ENCODE measurements at regions not wholly inside any gene's neighbourhood (a gene's known extent, or its start where the extent isn't known, plus 50 kb on each side); places are given as distances from the start of the nearest gene placed in this dataset.

GRCh38 chr18:76622651-76623050, 127.6 kb upstream of the ZNF516 start:
- ChIA-PET CTCF (interaction anchor here (0.6 kb wide), 1 partner anchor 35 kb away, joined by 3 read pairs; no protein-coding TSS in a partner anchor), POLR2A (no interaction called here)
- TF ChIP-seq BHLHE40 (IDR thresholded peaks at IDR 0.05; ENCODE audit: borderline replicate concordance) (no peak), HDGF (IDR thresholded peaks at IDR 0.05; ENCODE audit: borderline replicate concordance) (no peak)
- no peak for DNase-seq (ENCODE audit: extremely low spot score)

GRCh38 chr18:76621782-76622495, 126.9 kb upstream of the ZNF516 start:
- CTCF ChIA-PET, result interaction anchor here (0.6 to 1.5 kb wide), 3 partner anchors 10 to 224 kb away, joined by 3 to 7 read pairs (median 4); no protein-coding TSS in a partner anchor
- no peak for DNase-seq (ENCODE audit: extremely low spot score)
- TF ChIP-seq TARDBP (IDR thresholded peaks at IDR 0.05) (no peak), SUZ12 (IDR thresholded peaks at IDR 0.05) (no peak), FOXA1 (IDR thresholded peaks at IDR 0.05) (no peak)
- POLR2A ChIA-PET, result no interaction called here

- TF ChIP-seq BHLHE40 (IDR thresholded peaks at IDR 0.05; ENCODE audit: borderline replicate concordance), result no peak
- POLR2A ChIA-PET, result no interaction called here
- no peak for DNase-seq (ENCODE audit: extremely low spot score)
- CTCF ChIA-PET, result interaction anchor here (1.0 to 1.5 kb wide), 2 partner anchors 222 to 223 kb away, joined by 3 to 7 read pairs; no protein-coding TSS in a partner anchor
Measured at GRCh38 chr18:76621226-76621625, 126.2 kb upstream of the ZNF516 start.

GRCh38 chr18:76620321-76621170, 125.5 kb upstream of the ZNF516 start:
- DNase-seq (ENCODE audit: extremely low spot score), result peak; percentile 61
- ChIA-PET CTCF (interaction anchor here (0.6 to 1.5 kb wide), 4 partner anchors 51 to 222 kb away, joined by 3 to 7 read pairs (median 4); no protein-coding TSS in a partner anchor), POLR2A (interaction anchor here (0.6 to 2.1 kb wide), 2 partner anchors 124 to 127 kb away, joined by 3 to 6 read pairs; partner anchors contain the start of gene ZNF516)
- TF ChIP-seq L3MBTL2 (conservative IDR thresholded peaks at IDR 0.05) (peak; percentile 60), NFRKB (IDR thresholded peaks at IDR 0.05) (no peak), ARNT (IDR thresholded peaks at IDR 0.05) (no peak), CTBP1 (IDR thresholded peaks at IDR 0.05; ENCODE audit: borderline replicate concordance) (no peak), TARDBP (IDR thresholded peaks at IDR 0.05) (no peak), SP1 (IDR thresholded peaks at IDR 0.05) (no peak)

GRCh38 chr18:76619621-76620315, 124.7 kb upstream of the ZNF516 start:
- peak; percentile 21 for DNase-seq (ENCODE audit: extremely low spot score)
- ChIA-PET POLR2A (interaction anchor here (0.6 to 2.1 kb wide), 3 partner anchors 55 to 126 kb away, joined by 3 to 6 read pairs (median 3); partner anchors contain the start of gene ZNF516), CTCF (interaction anchor here (0.6 to 0.8 kb wide), 2 partner anchors 51 to 90 kb away, joined by 3 to 4 read pairs; no protein-coding TSS in a partner anchor)
- TF ChIP-seq CTBP1 (IDR thresholded peaks at IDR 0.05; ENCODE audit: borderline replicate concordance) (no peak), LEF1 (IDR thresholded peaks at IDR 0.05; ENCODE audit: borderline replicate concordance) (no peak), PKNOX1 (IDR thresholded peaks at IDR 0.05) (no peak), ARNT (IDR thresholded peaks at IDR 0.05) (no peak), FOXM1 (IDR thresholded peaks at IDR 0.05; ENCODE audit: borderline replicate concordance) (no peak), HDGF (IDR thresholded peaks at IDR 0.05; ENCODE audit: borderline replicate concordance) (no peak), TARDBP (IDR thresholded peaks at IDR 0.05) (no peak)

- no peak for TF ChIP-seq FOXK2 (IDR thresholded peaks at IDR 0.05)
- TF ChIP-seq ZNF384 (IDR thresholded peaks at IDR 0.05), result no peak
- TF ChIP-seq CTBP1 (IDR thresholded peaks at IDR 0.05; ENCODE audit: borderline replicate concordance), result no peak
- TF ChIP-seq LEF1 (IDR thresholded peaks at IDR 0.05; ENCODE audit: borderline replicate concordance), result no peak
- TF ChIP-seq SUZ12 (IDR thresholded peaks at IDR 0.05), result no peak
- TF ChIP-seq SP1 (IDR thresholded peaks at IDR 0.05), result no peak
- TF ChIP-seq FOXA1 (IDR thresholded peaks at IDR 0.05), result no peak
- no peak for TF ChIP-seq ARNT (IDR thresholded peaks at IDR 0.05)
- no peak for TF ChIP-seq HDGF (IDR thresholded peaks at IDR 0.05; ENCODE audit: borderline replicate concordance)
- no peak for TF ChIP-seq PKNOX1 (IDR thresholded peaks at IDR 0.05)
- TF ChIP-seq ELF4 (IDR thresholded peaks at IDR 0.05), result no peak
- TF ChIP-seq TARDBP (IDR thresholded peaks at IDR 0.05), result no peak
- no peak for TF ChIP-seq BHLHE40 (IDR thresholded peaks at IDR 0.05; ENCODE audit: borderline replicate concordance)
- no peak for TF ChIP-seq FOXM1 (IDR thresholded peaks at IDR 0.05; ENCODE audit: borderline replicate concordance)
- no peak for TF ChIP-seq L3MBTL2 (conservative IDR thresholded peaks at IDR 0.05)
- TF ChIP-seq NFRKB (IDR thresholded peaks at IDR 0.05), result no peak
- DNase-seq (ENCODE audit: extremely low spot score), result no peak
- CTCF ChIA-PET, result no interaction called here
Measured at GRCh38 chr18:76619261-76619620, 124.2 kb upstream of the ZNF516 start.

More at GRCh38 chr18:76619261-76619620, 124.2 kb upstream of the ZNF516 start:
- POLR2A ChIA-PET, result interaction anchor here (1.2 to 2.1 kb wide), 2 partner anchors 54 to 123 kb away, joined by 3 to 6 read pairs; partner anchors contain the start of gene ZNF516
